ENCODE measurements at regions not wholly inside any gene's neighbourhood (a gene's known extent, or its start where the extent isn't known, plus 50 kb on each side); places are given as distances from the start of the nearest gene placed in this dataset.
"Not testable (repeated sequence)": the region's sequence is repeated elsewhere in the genome, so short reads cannot be mapped to it uniquely, and the experiment has no call there.

- H3K4me3 ChIP-seq: no peak overlapping the region
- DNase-seq (ENCODE audit: low spot score): no peak
- TF ChIP-seq, protein P1, sequence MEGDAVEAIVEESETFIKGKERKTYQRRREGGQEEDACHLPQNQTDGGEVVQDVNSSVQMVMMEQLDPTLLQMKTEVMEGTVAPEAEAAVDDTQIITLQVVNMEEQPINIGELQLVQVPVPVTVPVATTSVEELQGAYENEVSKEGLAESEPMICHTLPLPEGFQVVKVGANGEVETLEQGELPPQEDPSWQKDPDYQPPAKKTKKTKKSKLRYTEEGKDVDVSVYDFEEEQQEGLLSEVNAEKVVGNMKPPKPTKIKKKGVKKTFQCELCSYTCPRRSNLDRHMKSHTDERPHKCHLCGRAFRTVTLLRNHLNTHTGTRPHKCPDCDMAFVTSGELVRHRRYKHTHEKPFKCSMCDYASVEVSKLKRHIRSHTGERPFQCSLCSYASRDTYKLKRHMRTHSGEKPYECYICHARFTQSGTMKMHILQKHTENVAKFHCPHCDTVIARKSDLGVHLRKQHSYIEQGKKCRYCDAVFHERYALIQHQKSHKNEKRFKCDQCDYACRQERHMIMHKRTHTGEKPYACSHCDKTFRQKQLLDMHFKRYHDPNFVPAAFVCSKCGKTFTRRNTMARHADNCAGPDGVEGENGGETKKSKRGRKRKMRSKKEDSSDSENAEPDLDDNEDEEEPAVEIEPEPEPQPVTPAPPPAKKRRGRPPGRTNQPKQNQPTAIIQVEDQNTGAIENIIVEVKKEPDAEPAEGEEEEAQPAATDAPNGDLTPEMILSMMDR (IDR thresholded peaks at IDR 0.05): no peak
- H3K27ac ChIP-seq: no peak overlapping the region
Measured at GRCh38 chr15:83380059-83380458, 67.1 kb upstream of the SH3GL3 start.

GRCh38 chr15:83380682-83381081 is 66.5 kb upstream of the SH3GL3 start:
- TF ChIP-seq, protein P1 (IDR thresholded peaks at IDR 0.05): no peak
- H3K27ac ChIP-seq: no peak overlapping the region
- H3K4me3 ChIP-seq: no peak overlapping the region
- DNase-seq (ENCODE audit: low spot score): no peak

GRCh38 chr15:83383608-83384139 is 63.5 kb upstream of the SH3GL3 start:
- DNase-seq (ENCODE audit: low spot score); H3K4me3 ChIP-seq: not testable (repeated sequence)

GRCh38 chr15:83396101-83396500 is 51.0 kb upstream of the SH3GL3 start:
- H3K27ac ChIP-seq: no peak overlapping the region
- H3K4me3 ChIP-seq: no peak overlapping the region
- TF ChIP-seq, protein P1 (IDR thresholded peaks at IDR 0.05): no peak
- DNase-seq (ENCODE audit: low spot score): no peak

More at GRCh38 chr15:83383608-83384139, 63.5 kb upstream of the SH3GL3 start:
- not testable (repeated sequence) for H3K27ac ChIP-seq
